CD8-positive, alpha-beta memory T cell (primary cell): ENCODE measurements at regions not wholly inside any gene's neighbourhood (a gene's known extent, or its start where the extent isn't known, plus 50 kb on each side); places are given as distances from the start of the nearest gene placed in this dataset.
A peak's percentile ranks its signal among the peaks of the same experiment; 100 is the strongest.

Source experiments
- CTCF ChIA-PET: fragments of 350-600 bp; sonication (Branson Sonifier 250); formaldehyde crosslinking; loops from one replicate; lab custom pipeline; 2021; ENCODE audit warnings: antibody characterized with exemption; lab: Charles Lee
- POLR2A ChIA-PET: fragments of 350-600 bp; sonication (Branson Sonifier 250); formaldehyde crosslinking; loops from one replicate; lab custom pipeline; 2021; ENCODE audit warnings: antibody characterized with exemption; lab: Charles Lee
- DNase-seq, 5 donors: peaks; one replicate each; pipeline versions ENCODE4 v3.0.0 to v3.0.0-alpha.2; 2020 to 2022; ENCODE audit warnings: mixed read lengths in 1 of 5
- H3K27ac ChIP-seq: one replicate; pipeline ENCODE4 v1.7.0; 2013; ENCODE audit warnings: low read depth, mild to moderate bottlenecking, low read length, moderate library complexity
- H3K27me3 ChIP-seq: 2 replicates; pipeline ENCODE4 v1.7.0; 2013; ENCODE audit warnings: low read length, mild to moderate bottlenecking; ENCODE audit not compliant: insufficient read depth, poor library complexity, severe bottlenecking
- H3K36me3 ChIP-seq: 2 replicates; pipeline ENCODE4 v1.7.0; 2013; ENCODE audit warnings: mild to moderate bottlenecking, low read length, moderate library complexity; ENCODE audit not compliant: insufficient read depth
- H3K4me1 ChIP-seq: 2 replicates; pipeline ENCODE4 v1.7.0; 2013; ENCODE audit warnings: mild to moderate bottlenecking, low read length, moderate library complexity; ENCODE audit not compliant: insufficient read depth
- H3K4me3 ChIP-seq: 2 replicates; pipeline ENCODE4 v1.7.0; 2013; ENCODE audit warnings: mild to moderate bottlenecking, low read length
- H3K9me3 ChIP-seq: 2 replicates; pipeline ENCODE4 v1.7.0; 2013; ENCODE audit warnings: mild to moderate bottlenecking, low read length
- H3K27ac Mint-ChIP-seq, 8 donors: one replicate each; pipeline ENCODE4 v1.8.0; 2020 to 2021; ENCODE audit warnings: mixed read lengths in 8 of 8, mild to moderate bottlenecking in 6 of 8, inconsistent platforms in 3 of 8, moderate library complexity in 3 of 8
- H3K27me3 Mint-ChIP-seq, 2 donors: one replicate each; pipeline ENCODE4 v1.8.0; 2020 to 2021; ENCODE audit warnings: mixed read lengths in 2 of 2, mild to moderate bottlenecking in 1 of 2, moderate library complexity in 1 of 2
- H3K36me3 Mint-ChIP-seq, 3 donors: one replicate each; pipeline ENCODE4 v1.8.0; 2020 to 2021; ENCODE audit warnings: mixed read lengths in 3 of 3, inconsistent platforms in 1 of 3, mild to moderate bottlenecking in 1 of 3
- H3K4me1 Mint-ChIP-seq, 3 donors: one replicate each; pipeline ENCODE4 v1.8.0; 2020 to 2021; ENCODE audit warnings: mixed read lengths in 3 of 3, inconsistent platforms in 1 of 3, mild to moderate bottlenecking in 1 of 3
- H3K4me3 Mint-ChIP-seq, 7 donors: one replicate each; pipeline ENCODE4 v1.8.0; 2020 to 2021; ENCODE audit warnings: mixed read lengths in 7 of 7, mild to moderate bottlenecking in 6 of 7, moderate library complexity in 4 of 7, inconsistent platforms in 2 of 7
- H3K9me3 Mint-ChIP-seq, 5 donors: one replicate each; pipeline ENCODE4 v1.8.0; 2020 to 2022; ENCODE audit warnings: mixed read lengths in 5 of 5, mild to moderate bottlenecking in 3 of 5, moderate library complexity in 2 of 5, inconsistent platforms in 1 of 5

DNA sequence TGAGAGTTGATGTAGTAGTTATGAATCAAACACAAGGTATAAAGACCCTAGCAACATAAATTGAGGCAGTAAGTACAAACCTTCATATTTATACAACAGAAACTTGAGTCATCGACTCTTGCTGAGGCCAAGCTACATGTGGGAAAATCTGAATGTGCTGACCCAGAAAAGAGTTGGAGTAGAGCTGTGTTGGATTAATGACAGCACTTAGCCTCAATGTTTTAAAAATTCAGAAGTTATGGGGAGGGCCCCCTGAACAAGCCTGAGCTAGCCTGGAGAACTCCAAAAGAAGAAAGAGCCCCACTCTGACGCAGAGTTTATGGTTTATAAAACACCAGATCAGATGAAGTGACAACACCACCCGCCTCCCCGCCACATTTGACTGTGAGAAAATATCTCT is 100.0 kb downstream of the DUSP6 start:
- H3K27me3 ChIP-seq, result no peaks in the 10 kb centered on the region
- Mint-ChIP-seq H3K27ac (no peak overlapping the region), H3K36me3 (no peaks in the 10 kb centered on the region), H3K27me3 (peaks cover 3 to 11% of the 10 kb centered on the region in 2 donors), H3K9me3 (no peaks in the 10 kb centered on the region), H3K4me3 (no peak overlapping the region), H3K4me1 (no peaks in the 10 kb centered on the region)
- H3K27ac ChIP-seq, result no peak overlapping the region
- no peak for DNase-seq
- POLR2A ChIA-PET, result no interaction called here
- no peaks in the 10 kb centered on the region for H3K36me3 ChIP-seq
- H3K4me3 ChIP-seq, result no peak overlapping the region
- no peaks in the 10 kb centered on the region for H3K9me3 ChIP-seq
- CTCF ChIA-PET, result no interaction called here
- no peaks in the 10 kb centered on the region for H3K4me1 ChIP-seq

GRCh38 chr12:89251342-89252271 is 100.7 kb downstream of the DUSP6 start:
- Histone ChIP-seq H3K36me3 (no peaks in the 10 kb centered on the region), H3K9me3 (no peaks in the 10 kb centered on the region), H3K27me3 (no peaks in the 10 kb centered on the region), H3K4me3 (no peak overlapping the region), H3K27ac (no peak overlapping the region), H3K4me1 (no peaks in the 10 kb centered on the region)
- CTCF ChIA-PET, result no interaction called here
- no peaks in the 10 kb centered on the region for H3K36me3 Mint-ChIP-seq
- no peak for DNase-seq
- peaks cover 3 to 11% of the 10 kb centered on the region in 2 donors for H3K27me3 Mint-ChIP-seq
- H3K4me1 Mint-ChIP-seq, result no peaks in the 10 kb centered on the region
- H3K27ac Mint-ChIP-seq, result no peak overlapping the region
- H3K9me3 Mint-ChIP-seq, result no peaks in the 10 kb centered on the region
- no peak overlapping the region for H3K4me3 Mint-ChIP-seq
- POLR2A ChIA-PET, result no interaction called here

DNA sequence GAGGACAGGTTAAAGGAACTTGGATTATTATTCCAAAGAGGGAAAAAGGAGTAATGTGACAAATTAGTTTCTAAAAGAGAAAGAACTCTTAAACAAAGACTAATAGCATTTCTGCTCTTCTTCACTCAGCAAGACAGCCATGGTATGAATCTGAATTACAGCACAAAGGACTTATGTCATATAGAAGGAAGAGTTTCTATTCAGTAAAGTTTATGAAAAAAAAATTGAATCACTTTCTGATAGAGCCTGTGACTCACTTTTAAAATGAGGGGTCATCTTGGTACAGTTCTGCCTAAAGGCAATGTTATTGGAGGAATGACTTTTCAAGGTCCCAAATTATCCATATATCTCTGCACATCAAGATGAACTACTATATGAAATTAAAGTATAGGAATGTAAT is 101.7 kb downstream of the DUSP6 start:
- Mint-ChIP-seq H3K4me1 (peaks cover 4 to 6% (median 5%) of the 10 kb centered on the region in 3 donors), H3K36me3 (no peaks in the 10 kb centered on the region), H3K9me3 (no peaks in the 10 kb centered on the region), H3K27ac (no peak overlapping the region), H3K27me3 (peaks cover 3 to 11% of the 10 kb centered on the region in 2 donors), H3K4me3 (no peak overlapping the region)
- H3K27me3 ChIP-seq, result no peaks in the 10 kb centered on the region
- no peaks in the 10 kb centered on the region for H3K36me3 ChIP-seq
- CTCF ChIA-PET, result no interaction called here
- POLR2A ChIA-PET, result no interaction called here
- no peak overlapping the region for H3K27ac ChIP-seq
- no peak for DNase-seq
- no peak overlapping the region for H3K4me3 ChIP-seq
- no peaks in the 10 kb centered on the region for H3K9me3 ChIP-seq
- H3K4me1 ChIP-seq, result peaks cover 4% of the 10 kb centered on the region

GRCh38 chr12:89250213-89250612 is 102.1 kb downstream of the DUSP6 start:
- Mint-ChIP-seq H3K36me3 (no peaks in the 10 kb centered on the region), H3K9me3 (no peaks in the 10 kb centered on the region), H3K27ac (no peak overlapping the region), H3K4me3 (no peak overlapping the region), H3K4me1 (peaks cover 7 to 11% (median 10%) of the 10 kb centered on the region in 3 donors), H3K27me3 (peaks cover 3 to 11% of the 10 kb centered on the region in 2 donors)
- ChIA-PET CTCF (no interaction called here), POLR2A (interaction anchor here (0.7 kb wide), 1 partner anchor 115 kb away, joined by 4 read pairs; no protein-coding TSS in a partner anchor)
- Histone ChIP-seq H3K4me1 (peaks cover 9% of the 10 kb centered on the region), H3K9me3 (no peaks in the 10 kb centered on the region), H3K27ac (no peak overlapping the region), H3K27me3 (no peaks in the 10 kb centered on the region), H3K4me3 (no peak overlapping the region), H3K36me3 (no peaks in the 10 kb centered on the region)
- no peak for DNase-seq

DNA sequence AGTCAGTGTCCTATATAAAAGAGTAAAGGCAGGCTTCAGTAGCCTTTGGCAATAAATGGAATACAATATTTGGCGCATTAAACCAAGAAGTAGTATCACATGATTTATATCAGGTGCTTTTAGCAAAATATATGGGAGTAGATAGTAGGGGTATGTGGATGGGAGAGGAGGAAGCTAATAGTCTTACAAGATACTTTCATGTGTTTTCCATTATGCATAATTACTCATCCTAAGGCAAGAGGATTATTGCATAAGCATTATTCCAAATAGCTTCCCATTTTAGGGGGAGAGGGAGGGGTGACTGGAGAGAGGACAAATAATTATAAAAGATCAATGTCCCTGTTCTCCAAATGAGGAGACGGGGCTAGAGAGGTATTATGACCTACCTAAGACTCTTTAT is 104.3 kb downstream of the DUSP6 start:
- POLR2A ChIA-PET, result no interaction called here
- Histone ChIP-seq H3K4me1 (peaks cover 26% of the 10 kb centered on the region), H3K27ac (no peak overlapping the region), H3K4me3 (no peak overlapping the region), H3K9me3 (no peaks in the 10 kb centered on the region), H3K36me3 (no peaks in the 10 kb centered on the region), H3K27me3 (no peaks in the 10 kb centered on the region)
- DNase-seq, result no peak
- H3K36me3 Mint-ChIP-seq, result peaks cover 0 to 7% (median 0%) of the 10 kb centered on the region in 3 donors
- H3K4me3 Mint-ChIP-seq, result no peak overlapping the region
- CTCF ChIA-PET, result interaction anchor here (1.0 kb wide), 1 partner anchor 11 kb away, joined by 5 read pairs; no protein-coding TSS in a partner anchor
- H3K4me1 Mint-ChIP-seq, result peaks cover 25 to 30% (median 28%) of the 10 kb centered on the region in 3 donors
- H3K27me3 Mint-ChIP-seq, result peaks cover 3 to 22% of the 10 kb centered on the region in 2 donors
- H3K27ac Mint-ChIP-seq, result no peak overlapping the region
- H3K9me3 Mint-ChIP-seq, result no peaks in the 10 kb centered on the region

DNA sequence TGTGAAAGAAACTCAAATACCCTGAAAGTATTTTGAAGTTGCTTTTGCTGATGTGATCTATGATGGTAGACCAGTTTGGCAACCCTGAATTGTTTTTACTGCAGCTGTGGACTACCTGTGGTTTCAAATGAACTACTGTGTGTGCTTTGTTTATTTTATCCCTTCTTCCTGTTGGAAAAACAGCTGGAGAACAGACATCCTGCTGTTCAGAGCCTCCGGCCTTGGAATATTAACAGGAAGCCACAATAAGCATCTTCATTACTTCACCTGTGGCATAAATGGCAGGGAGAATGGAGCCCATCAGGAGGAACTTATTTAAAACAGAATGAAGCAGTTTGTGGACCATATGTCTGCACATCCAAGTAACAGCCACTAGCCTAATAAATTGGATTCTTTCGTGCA is 104.8 kb downstream of the DUSP6 start:
- no peak overlapping the region for H3K4me3 Mint-ChIP-seq
- H3K9me3 Mint-ChIP-seq, result no peaks in the 10 kb centered on the region
- no peaks in the 10 kb centered on the region for H3K9me3 ChIP-seq
- peaks cover 25 to 30% (median 28%) of the 10 kb centered on the region in 3 donors for H3K4me1 Mint-ChIP-seq
- H3K4me1 ChIP-seq, result peaks cover 26% of the 10 kb centered on the region
- H3K27me3 Mint-ChIP-seq, result peaks cover 1 to 23% of the 10 kb centered on the region in 2 donors
- H3K27ac ChIP-seq, result no peak overlapping the region
- DNase-seq, result no peak
- POLR2A ChIA-PET, result no interaction called here
- peaks cover 0 to 7% (median 0%) of the 10 kb centered on the region in 3 donors for H3K36me3 Mint-ChIP-seq
- no peak overlapping the region for H3K4me3 ChIP-seq
- no peaks in the 10 kb centered on the region for H3K27me3 ChIP-seq
- H3K36me3 ChIP-seq, result no peaks in the 10 kb centered on the region
- CTCF ChIA-PET, result interaction anchor here (1.0 kb wide), 1 partner anchor 11 kb away, joined by 5 read pairs; no protein-coding TSS in a partner anchor
- no peak overlapping the region for H3K27ac Mint-ChIP-seq

DNA sequence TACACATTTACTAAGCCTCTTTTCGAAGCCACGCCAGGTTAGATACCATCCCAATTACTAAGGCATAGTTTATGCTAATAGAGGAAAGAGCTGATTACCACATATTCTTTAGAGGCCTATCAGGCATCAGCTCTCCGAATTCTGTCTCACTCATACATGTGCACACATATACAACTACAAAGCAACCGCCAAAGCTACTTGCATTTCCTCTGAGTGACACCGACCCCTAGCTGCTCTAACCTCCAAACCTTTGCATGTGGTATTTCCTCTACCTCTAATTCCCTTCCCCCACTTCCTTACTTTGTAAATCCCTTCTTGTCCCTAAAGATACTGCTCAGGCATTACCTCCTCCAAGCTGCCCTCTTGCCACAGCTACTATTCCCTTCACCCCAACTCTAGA is 107.2 kb downstream of the DUSP6 start:
- no peaks in the 10 kb centered on the region for H3K36me3 ChIP-seq
- H3K27ac Mint-ChIP-seq, result peak overlapping the region in 7 of 8 donors; percentile 0 to 78 (median 44)
- no peaks in the 10 kb centered on the region for H3K9me3 ChIP-seq
- H3K27me3 ChIP-seq, result no peaks in the 10 kb centered on the region
- POLR2A ChIA-PET, result interaction anchor here (1.1 kb wide), 1 partner anchor 107 kb away, joined by 5 read pairs; the partner anchor contains the start of gene DUSP6
- H3K4me3 ChIP-seq, result peak overlapping the region; percentile 15
- peaks cover 25 to 30% (median 28%) of the 10 kb centered on the region in 3 donors for H3K4me1 Mint-ChIP-seq
- peak in 4 of 5 donors; percentile 5 to 77 (median 60) for DNase-seq
- H3K27me3 Mint-ChIP-seq, result peaks cover 1 to 23% of the 10 kb centered on the region in 2 donors
- H3K27ac ChIP-seq, result no peak overlapping the region
- peaks cover 26% of the 10 kb centered on the region for H3K4me1 ChIP-seq
- H3K4me3 Mint-ChIP-seq, result peak overlapping the region in 5 of 7 donors; percentile 10 to 61 (median 52)
- CTCF ChIA-PET, result interaction anchor here (1.1 to 1.5 kb wide), 3 partner anchors 9 to 36 kb away, joined by 3 to 6 read pairs (median 3); no protein-coding TSS in a partner anchor
- peaks cover 0 to 7% (median 0%) of the 10 kb centered on the region in 3 donors for H3K36me3 Mint-ChIP-seq
- H3K9me3 Mint-ChIP-seq, result no peaks in the 10 kb centered on the region

DNA sequence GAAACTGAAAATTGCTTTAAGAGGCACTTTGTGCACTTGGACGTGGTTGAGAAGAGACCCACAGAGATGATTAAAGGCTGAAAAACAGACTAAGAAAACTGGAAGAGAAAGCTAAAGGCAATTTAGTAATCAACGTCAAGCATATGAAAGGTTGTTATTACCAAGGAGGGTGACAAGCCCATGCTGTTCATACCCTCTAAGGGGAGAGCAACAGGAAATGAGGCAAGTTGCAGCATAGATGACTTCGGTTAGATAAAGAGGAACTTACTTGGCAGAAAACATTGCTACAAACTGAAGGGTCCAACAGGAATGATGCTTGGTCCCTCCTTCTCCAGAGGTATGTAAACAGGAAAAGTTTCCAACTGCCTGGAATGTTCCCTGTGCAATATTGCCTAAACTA is 107.8 kb downstream of the DUSP6 start:
- Histone ChIP-seq H3K9me3 (no peaks in the 10 kb centered on the region), H3K36me3 (no peaks in the 10 kb centered on the region), H3K4me3 (peak overlapping the region; percentile 15), H3K27me3 (no peaks in the 10 kb centered on the region), H3K4me1 (peaks cover 26% of the 10 kb centered on the region), H3K27ac (no peak overlapping the region)
- Mint-ChIP-seq H3K4me1 (peaks cover 25 to 30% (median 28%) of the 10 kb centered on the region in 3 donors), H3K9me3 (no peaks in the 10 kb centered on the region), H3K36me3 (peaks cover 0 to 7% (median 0%) of the 10 kb centered on the region in 3 donors), H3K27ac (peak overlapping the region in 6 of 8 donors; percentile 0 to 78 (median 46)), H3K27me3 (peaks cover 1 to 23% of the 10 kb centered on the region in 2 donors), H3K4me3 (peak overlapping the region in 5 of 7 donors; percentile 10 to 61 (median 52))
- ChIA-PET CTCF (interaction anchor here (1.1 to 1.5 kb wide), 3 partner anchors 9 to 36 kb away, joined by 3 to 6 read pairs (median 3); no protein-coding TSS in a partner anchor), POLR2A (interaction anchor here (1.1 kb wide), 1 partner anchor 108 kb away, joined by 5 read pairs; the partner anchor contains the start of gene DUSP6)
- peak in 2 of 5 donors; percentile 24 to 53 for DNase-seq
